ENCODE measurements at regions not wholly inside any gene's neighbourhood (a gene's known extent, or its start where the extent isn't known, plus 50 kb on each side); places are given as distances from the start of the nearest gene placed in this dataset.

- TF ChIP-seq POLR2A (IDR thresholded peaks at IDR 0.05) (no peak), CTCF (IDR thresholded peaks at IDR 0.05 in 8 of 11, conservative IDR thresholded peaks at IDR 0.05 in 3 of 11) (no peak)
Observed at GRCh38 chr4:74543231-74543781, 98.4 kb downstream of the AREG start.
